ENCODE measurements at regions not wholly inside any gene's neighbourhood (a gene's known extent, or its start where the extent isn't known, plus 50 kb on each side); places are given as distances from the start of the nearest gene placed in this dataset.

DNA sequence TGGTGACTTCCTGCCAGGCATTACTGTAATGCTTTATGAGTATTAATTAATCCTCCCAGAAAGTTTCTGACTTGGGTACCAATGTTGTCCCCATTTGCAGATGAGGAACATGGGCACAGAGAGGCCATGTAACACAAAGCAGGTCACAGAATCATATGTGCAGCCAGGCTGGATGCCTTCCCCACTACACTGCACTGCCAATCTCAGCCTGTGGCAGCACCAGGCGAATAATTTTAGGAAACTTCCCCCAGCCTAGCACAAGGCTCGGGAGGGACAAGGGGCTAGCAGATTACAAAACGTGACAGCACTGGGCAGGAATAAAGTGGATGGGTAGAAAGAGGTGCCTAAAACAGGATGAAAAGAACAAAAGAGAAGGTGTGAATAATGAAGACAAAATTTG lies 331.7 kb upstream of the PROX1 start:
- Histone ChIP-seq H3K36me3 (ENCODE audit: insufficient read depth) (no peaks in the 10 kb centered on the region), H2AFZ (ENCODE audit: low read depth) (no peak overlapping the region), H3K4me1 (ENCODE audit: low read depth, poor library complexity, severe bottlenecking) (no peaks in the 10 kb centered on the region), H3K4me2 (no peak overlapping the region), H3K9ac (no peak overlapping the region), H4K20me1 (ENCODE audit: insufficient read depth) (no peaks in the 10 kb centered on the region), H3K4me3 (IDR thresholded peaks at IDR 0.05; ENCODE audit: insufficient read depth, low read depth, low read length) (no peak overlapping the region), H3K27ac (no peak overlapping the region), H3K79me2 (ENCODE audit: insufficient read depth, low read depth) (no peaks in the 10 kb centered on the region), H3K27me3 (ENCODE audit: insufficient read depth, low read depth) (no peaks in the 10 kb centered on the region)
- TF ChIP-seq, protein P1, sequence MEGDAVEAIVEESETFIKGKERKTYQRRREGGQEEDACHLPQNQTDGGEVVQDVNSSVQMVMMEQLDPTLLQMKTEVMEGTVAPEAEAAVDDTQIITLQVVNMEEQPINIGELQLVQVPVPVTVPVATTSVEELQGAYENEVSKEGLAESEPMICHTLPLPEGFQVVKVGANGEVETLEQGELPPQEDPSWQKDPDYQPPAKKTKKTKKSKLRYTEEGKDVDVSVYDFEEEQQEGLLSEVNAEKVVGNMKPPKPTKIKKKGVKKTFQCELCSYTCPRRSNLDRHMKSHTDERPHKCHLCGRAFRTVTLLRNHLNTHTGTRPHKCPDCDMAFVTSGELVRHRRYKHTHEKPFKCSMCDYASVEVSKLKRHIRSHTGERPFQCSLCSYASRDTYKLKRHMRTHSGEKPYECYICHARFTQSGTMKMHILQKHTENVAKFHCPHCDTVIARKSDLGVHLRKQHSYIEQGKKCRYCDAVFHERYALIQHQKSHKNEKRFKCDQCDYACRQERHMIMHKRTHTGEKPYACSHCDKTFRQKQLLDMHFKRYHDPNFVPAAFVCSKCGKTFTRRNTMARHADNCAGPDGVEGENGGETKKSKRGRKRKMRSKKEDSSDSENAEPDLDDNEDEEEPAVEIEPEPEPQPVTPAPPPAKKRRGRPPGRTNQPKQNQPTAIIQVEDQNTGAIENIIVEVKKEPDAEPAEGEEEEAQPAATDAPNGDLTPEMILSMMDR (conservative IDR thresholded peaks at IDR 0.05; ENCODE audit: low read depth, low read length): no peak

- Histone ChIP-seq H3K9ac (no peak overlapping the region), H3K4me2 (no peak overlapping the region), H3K4me1 (ENCODE audit: low read depth, poor library complexity, severe bottlenecking) (no peaks in the 10 kb centered on the region), H2AFZ (ENCODE audit: low read depth) (no peak overlapping the region), H3K4me3 (IDR thresholded peaks at IDR 0.05; ENCODE audit: insufficient read depth, low read depth, low read length) (no peak overlapping the region), H3K27ac (no peak overlapping the region), H3K79me2 (ENCODE audit: insufficient read depth, low read depth) (no peaks in the 10 kb centered on the region), H4K20me1 (ENCODE audit: insufficient read depth) (no peaks in the 10 kb centered on the region), H3K36me3 (ENCODE audit: insufficient read depth) (no peaks in the 10 kb centered on the region), H3K27me3 (ENCODE audit: insufficient read depth, low read depth) (no peaks in the 10 kb centered on the region)
- TF ChIP-seq, protein P1 (conservative IDR thresholded peaks at IDR 0.05; ENCODE audit: low read depth, low read length): no peak
Measured at GRCh38 chr1:213656503-213656902, 331.3 kb upstream of the PROX1 start.

DNA sequence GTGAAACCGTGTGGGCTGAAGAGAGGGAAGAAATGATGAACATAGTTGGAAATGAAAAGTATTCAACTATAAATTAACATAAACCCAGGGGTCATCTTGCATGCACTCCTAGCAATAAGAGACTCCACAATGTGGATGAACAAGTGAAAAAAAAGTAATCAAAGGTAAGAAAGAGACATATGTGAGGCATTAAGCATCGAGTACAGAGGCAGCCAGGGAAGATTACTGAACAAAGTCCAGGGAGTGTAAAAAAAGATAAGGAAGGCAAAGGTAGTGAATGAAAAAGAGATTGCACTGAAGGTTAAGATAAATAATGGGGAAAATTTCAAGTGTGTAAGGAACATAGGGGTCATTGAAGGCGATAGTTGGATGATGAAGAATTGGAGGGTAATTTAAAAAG lies 330.8 kb upstream of the PROX1 start:
- Histone ChIP-seq H3K4me2 (no peak overlapping the region), H4K20me1 (ENCODE audit: insufficient read depth) (no peaks in the 10 kb centered on the region), H3K79me2 (ENCODE audit: insufficient read depth, low read depth) (no peaks in the 10 kb centered on the region), H3K27me3 (ENCODE audit: insufficient read depth, low read depth) (no peaks in the 10 kb centered on the region), H3K4me1 (ENCODE audit: low read depth, poor library complexity, severe bottlenecking) (no peaks in the 10 kb centered on the region), H3K9ac (no peak overlapping the region), H2AFZ (ENCODE audit: low read depth) (no peak overlapping the region), H3K4me3 (IDR thresholded peaks at IDR 0.05; ENCODE audit: insufficient read depth, low read depth, low read length) (no peak overlapping the region), H3K27ac (no peak overlapping the region), H3K36me3 (ENCODE audit: insufficient read depth) (no peaks in the 10 kb centered on the region)
- TF ChIP-seq, protein P1 (conservative IDR thresholded peaks at IDR 0.05; ENCODE audit: low read depth, low read length): no peak

DNA sequence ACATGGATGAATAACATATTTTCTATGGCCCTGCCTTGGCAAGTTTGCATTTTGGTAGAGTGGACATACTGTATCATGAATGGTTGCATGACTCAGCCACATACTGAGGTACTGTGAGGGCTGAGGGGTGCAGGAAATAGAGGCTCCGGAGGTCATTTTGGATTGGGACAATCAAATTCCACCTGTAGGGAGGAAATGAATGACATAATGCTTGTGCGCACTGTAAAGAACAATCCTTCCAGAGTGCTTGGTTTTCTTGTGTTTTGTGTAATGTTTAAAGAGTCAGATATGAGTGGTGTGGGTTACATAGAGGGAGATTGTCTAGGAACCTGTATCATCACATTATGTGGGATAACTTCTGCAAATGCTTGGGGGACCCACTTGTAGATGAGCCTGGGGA lies 329.9 kb upstream of the PROX1 start:
- no peak overlapping the region for H3K4me2 ChIP-seq
- no peak overlapping the region for H2AFZ ChIP-seq (ENCODE audit: low read depth)
- H3K4me1 ChIP-seq (ENCODE audit: low read depth, poor library complexity, severe bottlenecking): no peaks in the 10 kb centered on the region
- H3K27ac ChIP-seq: no peak overlapping the region
- no peaks in the 10 kb centered on the region for H3K79me2 ChIP-seq (ENCODE audit: insufficient read depth, low read depth)
- no peaks in the 10 kb centered on the region for H3K36me3 ChIP-seq (ENCODE audit: insufficient read depth)
- TF ChIP-seq, protein P1 (conservative IDR thresholded peaks at IDR 0.05; ENCODE audit: low read depth, low read length): no peak
- no peaks in the 10 kb centered on the region for H4K20me1 ChIP-seq (ENCODE audit: insufficient read depth)
- H3K27me3 ChIP-seq (ENCODE audit: insufficient read depth, low read depth): no peaks in the 10 kb centered on the region
- no peak overlapping the region for H3K4me3 ChIP-seq (IDR thresholded peaks at IDR 0.05; ENCODE audit: insufficient read depth, low read depth, low read length)
- no peak overlapping the region for H3K9ac ChIP-seq

DNA sequence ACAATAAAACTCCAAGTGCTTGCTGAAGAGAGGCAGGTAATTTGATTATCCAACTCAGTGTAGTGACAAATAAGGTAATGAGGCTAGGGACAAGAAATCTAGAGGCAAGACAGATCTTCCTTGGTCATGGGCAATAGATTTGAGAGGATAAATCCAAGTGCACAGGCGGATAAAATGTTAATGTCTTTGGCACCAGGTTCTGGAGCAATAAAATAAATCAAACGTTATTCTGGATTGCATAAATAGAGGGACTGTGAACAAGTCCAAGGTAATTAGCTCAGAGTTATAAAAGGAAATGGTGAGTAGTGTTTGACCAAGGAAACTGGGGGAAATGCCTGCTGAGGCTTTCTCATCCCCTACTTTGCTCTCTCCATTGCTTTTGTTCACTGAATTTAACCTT lies 329.3 kb upstream of the PROX1 start:
- no peaks in the 10 kb centered on the region for H3K79me2 ChIP-seq (ENCODE audit: insufficient read depth, low read depth)
- no peaks in the 10 kb centered on the region for H3K36me3 ChIP-seq (ENCODE audit: insufficient read depth)
- no peak overlapping the region for H3K4me2 ChIP-seq
- no peak overlapping the region for H3K27ac ChIP-seq
- H3K9ac ChIP-seq: no peak overlapping the region
- no peak overlapping the region for H2AFZ ChIP-seq (ENCODE audit: low read depth)
- no peaks in the 10 kb centered on the region for H4K20me1 ChIP-seq (ENCODE audit: insufficient read depth)
- no peaks in the 10 kb centered on the region for H3K27me3 ChIP-seq (ENCODE audit: insufficient read depth, low read depth)
- H3K4me3 ChIP-seq (IDR thresholded peaks at IDR 0.05; ENCODE audit: insufficient read depth, low read depth, low read length): no peak overlapping the region
- TF ChIP-seq, protein P1 (conservative IDR thresholded peaks at IDR 0.05; ENCODE audit: low read depth, low read length): no peak
- H3K4me1 ChIP-seq (ENCODE audit: low read depth, poor library complexity, severe bottlenecking): no peaks in the 10 kb centered on the region

All from KMS-11 (cell line).